Fibroblast of the aortic adventitia (primary cell): ENCODE measurements at regions not wholly inside any gene's neighbourhood (a gene's known extent, or its start where the extent isn't known, plus 50 kb on each side); places are given as distances from the start of the nearest gene placed in this dataset.
"Not testable (repeated sequence)": the region's sequence is repeated elsewhere in the genome, so short reads cannot be mapped to it uniquely, and the experiment has no call there.

Experiments used
- DNase-seq: peaks from one replicate; pipeline ENCODE4 v3.0.0-alpha.2; 2010; ENCODE audit warnings: low read depth
- H3K4me3 ChIP-seq: 2 replicates; pipeline ENCODE4 v1.5.1; 2011; ENCODE audit warnings: low read depth, mild to moderate bottlenecking, control low read depth, low read length, moderate library complexity
- TF ChIP-seq, protein P1 (sequence below): IDR thresholded peaks from 2 replicates; pipeline ENCODE4 v1.5.1; 2011; ENCODE audit warnings: mild to moderate bottlenecking, low read length, control low read depth, inconsistent platforms; ENCODE audit not compliant: insufficient read depth

DNA sequence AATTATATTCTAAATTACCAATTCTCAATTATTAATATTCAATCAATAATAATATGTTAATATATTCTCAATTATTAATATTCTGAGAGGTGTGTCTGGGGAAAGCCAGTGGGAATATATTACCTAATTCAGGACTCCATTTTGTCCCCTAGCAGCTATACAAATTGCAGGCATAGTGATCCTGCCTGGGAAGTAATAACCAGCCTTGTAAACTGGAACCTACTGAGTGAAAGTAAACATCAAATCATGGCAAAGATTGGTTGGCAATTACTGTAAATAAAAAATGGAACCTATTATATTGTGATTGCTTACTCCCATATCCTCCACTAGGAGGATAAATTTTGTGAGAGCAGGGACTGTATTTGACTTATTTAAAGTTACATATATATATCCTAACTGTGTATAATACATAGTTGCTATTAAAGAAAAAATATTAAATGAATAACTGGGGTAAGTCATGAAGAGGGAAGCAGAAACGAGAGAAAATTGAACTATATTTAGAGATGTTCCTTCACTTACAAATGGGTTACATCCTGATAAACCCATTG is 150.5 kb upstream of the ELL2 start:
- no peak overlapping the region for H3K4me3 ChIP-seq
- TF ChIP-seq, protein P1, sequence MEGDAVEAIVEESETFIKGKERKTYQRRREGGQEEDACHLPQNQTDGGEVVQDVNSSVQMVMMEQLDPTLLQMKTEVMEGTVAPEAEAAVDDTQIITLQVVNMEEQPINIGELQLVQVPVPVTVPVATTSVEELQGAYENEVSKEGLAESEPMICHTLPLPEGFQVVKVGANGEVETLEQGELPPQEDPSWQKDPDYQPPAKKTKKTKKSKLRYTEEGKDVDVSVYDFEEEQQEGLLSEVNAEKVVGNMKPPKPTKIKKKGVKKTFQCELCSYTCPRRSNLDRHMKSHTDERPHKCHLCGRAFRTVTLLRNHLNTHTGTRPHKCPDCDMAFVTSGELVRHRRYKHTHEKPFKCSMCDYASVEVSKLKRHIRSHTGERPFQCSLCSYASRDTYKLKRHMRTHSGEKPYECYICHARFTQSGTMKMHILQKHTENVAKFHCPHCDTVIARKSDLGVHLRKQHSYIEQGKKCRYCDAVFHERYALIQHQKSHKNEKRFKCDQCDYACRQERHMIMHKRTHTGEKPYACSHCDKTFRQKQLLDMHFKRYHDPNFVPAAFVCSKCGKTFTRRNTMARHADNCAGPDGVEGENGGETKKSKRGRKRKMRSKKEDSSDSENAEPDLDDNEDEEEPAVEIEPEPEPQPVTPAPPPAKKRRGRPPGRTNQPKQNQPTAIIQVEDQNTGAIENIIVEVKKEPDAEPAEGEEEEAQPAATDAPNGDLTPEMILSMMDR, result no peak
- no peak for DNase-seq

DNA sequence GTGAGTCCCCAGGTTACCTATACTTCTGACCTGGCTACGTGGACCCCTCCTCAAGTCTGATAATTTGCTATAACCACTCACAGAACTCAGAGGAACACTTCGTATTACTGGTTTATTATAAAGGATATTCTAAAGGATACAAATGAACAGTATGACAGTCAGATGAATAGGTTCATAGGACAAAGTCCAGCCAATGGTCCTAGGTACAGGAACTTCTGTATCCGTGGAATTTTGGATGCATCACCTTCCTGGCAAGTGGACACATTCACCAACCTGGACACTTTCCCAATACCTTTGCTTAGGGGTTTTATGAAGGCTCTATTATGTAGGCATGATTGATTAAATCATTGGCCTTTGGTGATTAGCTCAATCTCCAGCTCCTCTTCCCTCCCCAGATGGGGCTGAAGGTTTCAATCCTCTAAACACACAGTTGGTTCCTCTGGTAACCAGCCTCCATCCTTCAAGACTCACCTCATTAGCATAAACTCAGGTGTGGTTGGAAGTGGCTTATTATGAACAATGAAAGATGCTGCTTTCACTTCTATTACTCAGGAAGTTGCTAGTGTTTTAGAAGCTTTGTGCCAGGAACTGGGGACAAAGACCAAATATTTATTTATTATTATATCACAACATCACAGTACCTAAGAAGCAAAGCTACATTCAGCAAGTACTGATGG is 149.6 kb upstream of the ELL2 start:
- no peak for DNase-seq
- TF ChIP-seq, protein P1, result no peak
- H3K4me3 ChIP-seq, result no peak overlapping the region

DNA sequence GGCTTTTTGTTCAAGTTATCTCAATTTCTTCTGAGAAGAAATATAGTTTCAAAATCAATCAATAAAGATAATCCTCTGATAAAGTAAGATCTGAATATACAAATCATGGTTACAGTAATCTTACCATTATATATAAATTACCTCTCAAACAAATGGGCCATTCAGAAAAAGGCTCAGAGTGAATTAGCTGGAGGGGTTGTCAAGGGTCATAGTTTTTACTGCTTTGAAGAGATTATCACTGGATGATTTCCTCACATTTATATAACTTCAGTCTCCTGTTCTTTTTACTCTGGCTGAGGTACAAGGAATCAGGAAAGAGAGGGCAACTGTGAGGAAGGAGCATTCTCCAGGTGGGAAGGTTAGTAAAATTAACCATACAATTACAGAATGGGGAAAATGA is 148.6 kb upstream of the ELL2 start:
- H3K4me3 ChIP-seq, result no peak overlapping the region
- TF ChIP-seq, protein P1, result no peak
- DNase-seq, result no peak

DNA sequence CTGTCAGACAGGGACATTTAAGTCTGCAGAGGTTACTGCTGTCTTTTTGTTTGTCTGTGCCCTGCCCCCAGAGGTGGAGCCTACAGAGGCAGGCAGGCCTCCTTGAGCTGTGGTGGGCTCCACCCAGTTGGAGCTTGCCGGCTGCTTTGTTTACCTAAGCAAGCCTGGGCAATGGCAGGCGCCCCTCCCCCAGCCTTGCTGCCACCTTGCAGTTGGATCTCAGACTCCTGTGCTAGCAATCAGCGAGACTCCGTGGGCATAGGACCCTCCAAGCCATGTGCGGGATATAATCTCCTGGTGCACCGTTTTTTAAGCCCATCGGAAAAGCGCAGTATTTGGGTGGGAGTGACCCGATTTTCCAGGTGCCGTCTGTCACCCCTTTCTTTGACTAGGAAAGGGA is 147.0 kb upstream of the ELL2 start:
- H3K4me3 ChIP-seq, DNase-seq: not testable (repeated sequence)

DNA sequence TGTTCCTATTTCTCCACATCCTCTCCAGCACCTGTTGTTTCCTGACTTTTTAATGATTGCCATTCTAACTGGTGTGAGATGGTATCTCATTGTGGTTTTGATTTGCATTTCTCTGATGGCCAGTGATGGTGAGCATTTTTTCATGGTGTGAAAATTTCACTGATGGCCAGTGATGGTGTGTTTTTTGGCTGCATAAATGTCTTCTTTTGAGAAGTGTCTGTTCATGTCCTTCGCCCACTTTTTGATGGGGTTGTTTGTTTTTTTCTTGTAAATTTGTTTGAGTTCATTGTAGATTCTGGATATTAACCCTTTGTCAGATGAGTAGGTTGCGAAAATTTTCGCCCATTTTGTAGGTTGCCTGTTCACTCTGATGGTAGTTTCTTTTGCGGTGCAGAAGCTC is 142.2 kb upstream of the ELL2 start:
- H3K4me3 ChIP-seq, result not testable (repeated sequence)

DNA sequence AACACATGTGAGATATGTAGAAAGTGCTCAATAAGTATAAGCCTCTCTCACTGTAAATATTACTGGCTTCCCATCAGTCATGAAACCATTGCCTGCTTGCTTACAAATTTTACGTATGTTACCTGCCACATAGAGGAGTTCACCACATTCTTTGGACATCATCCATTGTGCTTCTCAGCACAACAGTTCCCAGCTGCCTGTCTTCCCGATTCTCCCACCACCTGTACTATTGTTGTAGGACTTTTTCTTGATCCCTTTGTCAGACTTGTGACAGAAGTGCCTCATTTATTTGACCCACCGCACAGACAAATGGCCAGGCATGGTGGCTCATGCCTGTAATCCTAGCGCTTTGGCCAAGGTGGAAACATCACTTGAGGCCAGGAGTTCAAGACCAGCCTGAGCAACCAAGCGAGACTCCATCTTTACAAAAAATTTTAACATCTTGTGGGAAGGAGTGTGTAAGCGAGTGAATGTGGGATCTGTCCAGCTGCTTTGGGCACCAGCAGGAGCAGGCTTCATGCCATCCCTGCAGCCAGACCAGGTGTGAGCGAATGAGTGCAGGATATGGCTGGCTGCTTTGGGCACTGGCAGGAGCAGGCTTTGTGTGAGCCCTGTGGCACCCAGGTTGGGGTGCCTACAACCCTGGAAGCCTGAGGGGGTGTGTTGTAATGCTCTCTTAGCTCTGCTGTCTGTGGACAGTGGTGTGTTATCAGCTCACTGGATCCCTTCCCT is 139.9 kb upstream of the ELL2 start:
- no peak for DNase-seq
- TF ChIP-seq, protein P1, result no peak

More for the DNA sequence above, 142.2 kb upstream of the ELL2 start:
- not testable (repeated sequence) for DNase-seq

DNA sequence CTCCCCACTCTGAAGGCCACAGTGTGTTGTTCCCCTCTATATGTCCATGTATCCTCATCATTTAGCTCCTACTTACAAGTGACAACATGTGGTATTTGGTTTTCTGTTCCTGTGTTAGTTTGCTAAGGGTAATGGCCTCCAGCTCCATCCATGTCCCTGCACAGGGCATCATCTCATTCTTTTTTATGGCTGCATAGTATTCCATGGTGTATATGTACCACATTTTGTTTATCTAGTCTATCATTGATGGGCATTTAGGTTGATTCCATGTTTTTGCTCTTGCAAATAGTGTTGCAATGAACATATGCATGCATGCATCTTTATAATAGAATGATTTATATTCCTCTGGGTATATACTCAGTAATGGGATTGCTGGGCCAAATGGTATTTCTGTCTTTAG is 135.8 kb upstream of the ELL2 start:
- not testable (repeated sequence) for DNase-seq, H3K4me3 ChIP-seq

More for the DNA sequence above, 139.9 kb upstream of the ELL2 start:
- H3K4me3 ChIP-seq, result no peak overlapping the region

DNA sequence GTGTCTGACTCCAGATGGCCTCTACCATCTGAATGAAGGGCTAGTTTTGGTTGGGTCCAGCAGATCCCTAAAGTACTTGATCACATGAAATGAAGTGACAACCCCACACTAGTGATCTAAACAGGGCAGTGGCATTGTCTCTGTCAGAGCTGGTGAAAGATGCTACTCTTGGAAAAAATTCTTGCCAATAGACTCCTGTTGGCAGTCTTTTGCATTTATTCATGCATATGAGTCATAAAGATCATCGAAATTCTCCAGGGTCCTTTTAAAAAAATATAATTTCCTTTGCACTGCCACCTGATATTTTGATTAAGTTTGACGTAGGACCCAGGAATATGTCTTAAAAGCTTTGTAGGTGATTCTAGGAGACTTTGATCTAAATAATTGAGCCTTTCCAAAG is 135.1 kb upstream of the ELL2 start:
- peak; percentile 19 for DNase-seq
- TF ChIP-seq, protein P1, result no peak
- no peak overlapping the region for H3K4me3 ChIP-seq
